ENCODE measurements at regions not wholly inside any gene's neighbourhood (a gene's known extent, or its start where the extent isn't known, plus 50 kb on each side); places are given as distances from the start of the nearest gene placed in this dataset.
A peak's percentile ranks its signal among the peaks of the same experiment; 100 is the strongest.

DNA sequence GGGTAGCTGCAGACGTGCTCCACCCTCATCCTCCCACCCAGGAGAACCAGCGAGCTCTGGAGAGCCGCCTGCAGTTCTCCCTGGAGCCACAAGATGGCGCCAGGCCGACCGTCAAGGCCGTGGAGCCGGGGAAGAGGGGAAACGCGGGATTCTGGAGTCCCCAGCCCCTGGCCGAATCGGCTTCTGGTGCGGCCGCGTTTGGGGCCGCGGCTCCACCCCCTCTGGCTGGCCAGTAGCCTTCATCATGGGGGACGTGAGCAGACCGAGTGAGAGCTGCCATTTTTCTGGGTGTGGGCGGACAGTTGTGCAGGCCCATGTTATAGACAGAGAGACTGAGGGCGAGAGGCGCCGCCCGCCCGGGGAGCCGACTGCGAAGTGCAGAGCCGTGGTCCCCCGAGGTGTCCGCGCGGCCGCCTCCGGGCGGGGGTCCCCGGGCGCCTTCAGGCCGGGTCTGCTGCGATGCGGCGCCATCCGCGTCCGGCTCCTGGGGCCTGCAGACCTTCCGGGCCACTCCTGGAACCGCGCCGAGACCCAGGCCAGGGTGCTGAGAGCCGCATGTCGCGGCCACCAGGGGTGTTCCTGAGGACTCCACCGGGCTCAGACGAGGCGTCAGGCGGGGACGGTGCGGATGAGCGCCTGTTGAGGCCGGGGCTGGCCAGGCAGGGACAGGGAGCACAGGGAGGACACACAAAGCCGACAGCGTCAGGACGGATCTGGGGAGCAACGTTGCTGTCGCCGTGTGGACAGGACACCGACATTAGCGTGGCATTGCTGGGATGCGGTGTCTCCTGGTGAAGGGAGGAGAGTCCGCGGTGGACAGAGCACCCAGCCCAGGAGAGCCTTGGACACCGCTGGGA, 418.2 kb upstream of the HS6ST1 start:
- no peaks in the 10 kb centered on the region for H3K27me3 ChIP-seq (ENCODE audit: insufficient read depth, low read length)
- H3K9me3 ChIP-seq (ENCODE audit: low read length), result peaks cover 8% of the 10 kb centered on the region
- no peak overlapping the region for H3K4me3 ChIP-seq (ENCODE audit: low read length)
- H3K4me1 ChIP-seq (ENCODE audit: insufficient read depth, low read length), result no peaks in the 10 kb centered on the region
- H3K36me3 ChIP-seq (ENCODE audit: insufficient read depth, low read length), result no peaks in the 10 kb centered on the region
- no peak overlapping the region for H2AFZ ChIP-seq (ENCODE audit: low read depth, low read length)

DNA sequence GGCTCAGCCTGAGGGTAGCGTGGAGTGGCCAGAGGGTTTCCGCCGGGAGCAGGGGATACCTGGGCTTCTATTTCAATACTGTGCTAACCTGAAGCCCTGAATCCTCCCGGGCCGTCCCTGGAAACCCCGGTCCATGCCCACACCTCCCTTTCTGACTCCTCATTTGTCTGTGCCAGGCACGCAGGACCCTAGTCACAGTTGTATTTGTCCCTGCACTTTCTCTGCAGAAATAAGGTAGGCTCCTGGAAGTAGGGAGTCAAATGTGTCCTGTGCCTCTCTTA, 418.8 kb upstream of the HS6ST1 start:
- H3K9me3 ChIP-seq (ENCODE audit: low read length), result peaks cover 6% of the 10 kb centered on the region
- no peaks in the 10 kb centered on the region for H3K4me1 ChIP-seq (ENCODE audit: insufficient read depth, low read length)
- no peaks in the 10 kb centered on the region for H3K27me3 ChIP-seq (ENCODE audit: insufficient read depth, low read length)
- no peaks in the 10 kb centered on the region for H3K36me3 ChIP-seq (ENCODE audit: insufficient read depth, low read length)
- H2AFZ ChIP-seq (ENCODE audit: low read depth, low read length), result no peak overlapping the region
- no peak overlapping the region for H3K4me3 ChIP-seq (ENCODE audit: low read length)

DNA sequence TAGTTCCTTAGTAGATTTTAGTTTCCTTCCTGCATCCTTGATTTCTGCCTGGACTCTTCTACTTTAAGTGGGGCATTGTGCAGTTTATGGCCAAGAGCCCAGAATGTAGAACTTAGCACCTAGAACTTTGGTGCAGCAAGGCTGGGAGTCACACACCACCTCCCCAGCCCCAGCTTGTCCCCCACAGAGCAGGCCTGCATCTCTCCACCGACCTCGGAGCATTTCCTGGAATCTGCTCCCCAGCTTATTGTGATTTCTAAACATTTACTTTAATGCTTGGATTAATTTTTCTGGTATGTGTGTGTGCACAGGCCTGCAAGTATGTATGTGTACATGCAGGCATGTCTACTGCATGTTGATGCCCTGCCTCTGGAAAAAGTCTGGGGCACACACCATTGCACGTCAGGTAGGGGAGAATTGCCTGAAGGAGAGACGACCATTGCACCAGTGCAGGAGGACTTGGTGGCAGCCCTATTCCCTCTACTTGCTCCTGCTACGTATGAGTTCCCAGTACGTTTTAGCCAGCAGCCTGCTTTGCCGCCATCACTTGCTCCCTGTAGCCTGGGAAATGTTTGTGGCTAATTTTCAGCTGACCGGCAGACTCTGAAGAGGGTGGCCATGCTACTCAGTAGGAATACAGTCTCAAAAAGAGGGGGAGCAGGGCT, 419.9 kb upstream of the HS6ST1 start:
- Histone ChIP-seq H3K9me3 (ENCODE audit: low read length) (peaks cover 3% of the 10 kb centered on the region), H3K4me3 (ENCODE audit: low read length) (no peak overlapping the region), H2AFZ (ENCODE audit: low read depth, low read length) (no peak overlapping the region), H3K36me3 (ENCODE audit: insufficient read depth, low read length) (no peaks in the 10 kb centered on the region), H3K4me1 (ENCODE audit: insufficient read depth, low read length) (no peaks in the 10 kb centered on the region), H3K27me3 (ENCODE audit: insufficient read depth, low read length) (no peaks in the 10 kb centered on the region)

DNA sequence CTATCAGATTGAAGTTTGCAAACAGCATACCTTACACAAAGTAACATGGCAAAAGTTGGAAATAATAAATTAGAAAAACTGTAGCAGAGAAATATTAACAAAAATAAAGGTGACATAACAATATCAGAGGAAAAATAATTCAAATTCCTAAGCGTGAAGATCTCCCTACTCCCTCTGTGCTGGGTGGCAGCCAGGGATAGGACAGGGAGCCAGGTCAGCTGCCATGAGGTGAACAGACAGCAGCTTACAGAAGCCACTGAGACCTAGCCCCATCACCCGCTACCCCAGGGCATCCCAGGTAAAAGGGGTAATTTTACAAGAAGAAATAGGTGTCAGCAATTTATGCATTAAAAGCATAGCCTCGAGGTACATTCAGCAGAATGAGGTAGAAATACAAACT, 423.8 kb upstream of the HS6ST1 start:
- Histone ChIP-seq H3K4me1 (ENCODE audit: insufficient read depth, low read length) (no peaks in the 10 kb centered on the region), H2AFZ (ENCODE audit: low read depth, low read length) (no peak overlapping the region), H3K9me3 (ENCODE audit: low read length) (peaks cover 3% of the 10 kb centered on the region), H3K36me3 (ENCODE audit: insufficient read depth, low read length) (no peaks in the 10 kb centered on the region), H3K27me3 (ENCODE audit: insufficient read depth, low read length) (no peaks in the 10 kb centered on the region), H3K4me3 (ENCODE audit: low read length) (no peak overlapping the region)

DNA sequence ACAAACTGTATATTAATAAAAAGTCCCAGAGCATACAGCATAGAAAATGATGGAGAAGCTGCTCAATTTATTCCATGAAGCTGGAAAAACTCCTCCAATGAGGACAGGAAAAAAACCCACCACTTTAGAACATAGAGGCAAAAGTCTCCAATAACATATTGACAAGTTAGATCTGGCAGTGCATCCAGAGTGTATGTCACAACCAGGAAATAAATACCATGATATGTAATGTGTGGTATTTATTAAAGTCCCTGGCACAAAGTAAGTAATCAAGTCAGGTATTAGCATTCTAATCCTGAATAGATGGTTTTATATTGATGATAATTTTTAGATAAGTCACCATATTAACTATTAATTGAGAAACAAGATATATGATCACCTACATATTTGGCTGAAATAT, 427.3 kb upstream of the HS6ST1 start:
- Histone ChIP-seq H3K4me1 (ENCODE audit: insufficient read depth, low read length) (no peaks in the 10 kb centered on the region), H3K9me3 (ENCODE audit: low read length) (no peaks in the 10 kb centered on the region), H3K4me3 (ENCODE audit: low read length) (no peak overlapping the region), H3K36me3 (ENCODE audit: insufficient read depth, low read length) (no peaks in the 10 kb centered on the region), H3K27me3 (ENCODE audit: insufficient read depth, low read length) (no peaks in the 10 kb centered on the region), H2AFZ (ENCODE audit: low read depth, low read length) (no peak overlapping the region)

DNA sequence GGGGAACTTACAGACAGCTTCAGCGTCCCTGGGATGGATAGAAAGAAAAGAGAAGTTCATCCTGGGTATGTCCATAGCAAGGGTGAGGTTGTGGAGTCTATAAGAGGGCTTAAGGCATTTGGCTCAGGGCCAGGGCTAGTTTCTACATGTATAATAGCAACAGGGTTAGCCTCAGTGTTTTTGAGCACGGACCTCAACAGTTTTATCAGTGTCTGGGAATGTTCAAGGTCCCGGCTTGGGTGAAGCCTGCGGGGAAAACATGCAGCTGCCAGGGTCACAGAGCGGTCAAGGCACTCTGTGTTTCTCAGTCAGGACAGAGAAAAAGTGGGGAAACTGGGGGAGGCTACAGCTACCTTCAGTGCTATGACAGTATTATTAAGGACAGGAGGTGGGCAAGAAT, 427.7 kb upstream of the HS6ST1 start:
- Histone ChIP-seq H3K9me3 (ENCODE audit: low read length) (no peaks in the 10 kb centered on the region), H3K27me3 (ENCODE audit: insufficient read depth, low read length) (no peaks in the 10 kb centered on the region), H3K4me3 (ENCODE audit: low read length) (no peak overlapping the region), H3K36me3 (ENCODE audit: insufficient read depth, low read length) (no peaks in the 10 kb centered on the region), H2AFZ (ENCODE audit: low read depth, low read length) (no peak overlapping the region), H3K4me1 (ENCODE audit: insufficient read depth, low read length) (no peaks in the 10 kb centered on the region)

DNA sequence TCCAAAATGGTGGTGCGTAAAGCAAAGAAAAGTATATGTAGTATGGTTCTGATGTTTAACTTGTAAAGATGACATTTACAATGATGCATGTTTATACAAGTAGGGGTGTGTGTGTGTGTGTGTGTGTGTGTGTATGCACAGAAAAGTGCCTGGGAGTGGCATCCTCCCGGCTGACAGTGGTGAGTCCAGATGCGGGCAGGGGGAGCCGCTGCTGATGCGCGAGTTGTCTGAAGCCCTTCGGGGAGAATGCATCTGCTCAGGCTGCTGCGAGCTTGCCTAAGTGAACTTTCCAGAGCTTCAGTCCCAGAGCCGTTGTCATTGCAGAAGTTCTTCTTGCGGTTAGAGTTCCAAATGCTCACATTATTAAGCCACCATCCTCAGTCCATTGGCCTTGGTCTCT, 429.7 kb upstream of the HS6ST1 start:
- H3K27me3 ChIP-seq (ENCODE audit: insufficient read depth, low read length), result no peaks in the 10 kb centered on the region
- no peaks in the 10 kb centered on the region for H3K9me3 ChIP-seq (ENCODE audit: low read length)
- peaks cover 5% of the 10 kb centered on the region for H3K4me1 ChIP-seq (ENCODE audit: insufficient read depth, low read length)
- H3K36me3 ChIP-seq (ENCODE audit: insufficient read depth, low read length), result no peaks in the 10 kb centered on the region
- H2AFZ ChIP-seq (ENCODE audit: low read depth, low read length), result no peak overlapping the region
- H3K4me3 ChIP-seq (ENCODE audit: low read length), result no peak overlapping the region

DNA sequence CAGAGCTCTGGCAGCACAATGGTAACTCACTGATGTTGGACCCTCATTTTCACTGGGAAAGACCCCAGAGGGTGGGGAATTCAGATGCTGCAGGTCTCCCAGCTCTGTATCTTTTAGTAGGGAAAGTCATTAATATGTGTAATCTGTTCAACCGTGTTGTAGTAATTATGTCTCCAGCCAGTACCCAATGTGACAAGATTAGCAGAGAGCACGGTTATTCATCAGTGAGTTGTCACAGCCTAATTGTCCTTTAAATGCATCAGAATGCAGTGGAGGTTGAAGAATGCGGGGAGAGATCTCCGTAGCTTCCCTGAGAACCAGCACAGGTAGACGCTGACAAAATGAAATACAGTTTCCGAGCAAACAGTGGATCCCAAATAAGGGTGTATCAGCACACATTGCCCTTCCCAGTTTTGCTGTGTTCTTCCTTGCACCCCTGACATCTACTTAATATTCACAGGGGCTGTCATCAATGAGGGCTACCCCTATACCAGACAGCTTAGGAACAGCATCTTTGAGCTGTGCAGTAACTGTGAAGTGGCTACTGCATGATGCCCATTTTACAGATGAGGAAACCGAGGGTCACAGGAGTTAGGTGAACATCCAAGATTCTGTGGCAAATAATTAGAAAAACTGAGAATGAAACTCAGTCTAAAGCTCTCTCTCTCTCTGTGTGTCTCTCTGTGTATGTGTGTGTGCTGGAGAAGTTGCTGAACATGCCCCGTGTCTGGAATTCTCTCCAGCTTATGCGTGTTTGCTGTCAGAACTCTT, 430.4 kb upstream of the HS6ST1 start:
- Histone ChIP-seq H3K36me3 (ENCODE audit: insufficient read depth, low read length) (no peaks in the 10 kb centered on the region), H3K9me3 (ENCODE audit: low read length) (no peaks in the 10 kb centered on the region), H3K4me1 (ENCODE audit: insufficient read depth, low read length) (peaks cover 9% of the 10 kb centered on the region), H3K4me3 (ENCODE audit: low read length) (no peak overlapping the region), H2AFZ (ENCODE audit: low read depth, low read length) (no peak overlapping the region), H3K27me3 (ENCODE audit: insufficient read depth, low read length) (no peaks in the 10 kb centered on the region)

DNA sequence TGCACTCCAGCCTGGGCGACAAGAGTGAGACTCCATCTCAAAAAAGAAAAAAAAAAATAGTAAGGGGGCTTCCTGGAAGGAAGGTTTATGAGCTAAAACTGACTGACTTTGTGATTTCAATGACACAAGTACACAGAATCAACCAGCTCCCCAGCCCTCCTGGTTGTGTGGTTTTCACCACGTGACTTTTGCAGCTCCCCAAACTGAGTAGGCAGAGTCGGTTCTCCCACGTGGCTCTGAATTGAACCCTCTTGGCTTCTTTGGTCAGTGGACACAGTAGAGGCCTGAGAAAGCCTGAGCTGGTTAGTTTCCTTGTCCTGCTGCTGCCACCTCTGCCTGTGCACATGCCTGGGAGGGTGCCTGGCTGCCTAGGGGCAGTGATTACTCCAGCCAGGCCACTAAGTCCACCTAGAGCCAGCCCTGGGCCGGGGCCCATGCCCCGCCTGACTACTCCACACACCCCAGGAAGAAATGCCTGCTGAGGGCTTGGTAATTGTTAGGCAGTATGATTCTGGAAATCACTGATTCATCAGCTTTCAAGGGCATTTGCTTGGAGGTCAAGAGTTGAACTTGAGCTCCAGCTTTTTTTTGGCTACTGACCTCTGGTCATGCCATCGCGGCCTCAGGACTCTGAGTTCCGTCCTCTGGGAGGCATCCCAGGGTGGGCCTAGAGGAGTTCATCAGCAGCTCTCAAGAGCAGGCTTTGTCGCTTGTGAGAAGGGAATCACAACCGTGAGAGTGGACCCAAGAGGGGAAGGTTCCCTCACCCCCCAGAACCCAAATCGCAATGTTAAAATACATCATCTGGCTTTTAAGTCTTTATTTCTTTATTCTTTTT, 431.9 kb upstream of the HS6ST1 start:
- no peaks in the 10 kb centered on the region for H3K27me3 ChIP-seq (ENCODE audit: insufficient read depth, low read length)
- no peaks in the 10 kb centered on the region for H3K9me3 ChIP-seq (ENCODE audit: low read length)
- no peak overlapping the region for H3K4me3 ChIP-seq (ENCODE audit: low read length)
- peaks cover 9% of the 10 kb centered on the region for H3K4me1 ChIP-seq (ENCODE audit: insufficient read depth, low read length)
- no peak overlapping the region for H2AFZ ChIP-seq (ENCODE audit: low read depth, low read length)
- H3K36me3 ChIP-seq (ENCODE audit: insufficient read depth, low read length), result no peaks in the 10 kb centered on the region

DNA sequence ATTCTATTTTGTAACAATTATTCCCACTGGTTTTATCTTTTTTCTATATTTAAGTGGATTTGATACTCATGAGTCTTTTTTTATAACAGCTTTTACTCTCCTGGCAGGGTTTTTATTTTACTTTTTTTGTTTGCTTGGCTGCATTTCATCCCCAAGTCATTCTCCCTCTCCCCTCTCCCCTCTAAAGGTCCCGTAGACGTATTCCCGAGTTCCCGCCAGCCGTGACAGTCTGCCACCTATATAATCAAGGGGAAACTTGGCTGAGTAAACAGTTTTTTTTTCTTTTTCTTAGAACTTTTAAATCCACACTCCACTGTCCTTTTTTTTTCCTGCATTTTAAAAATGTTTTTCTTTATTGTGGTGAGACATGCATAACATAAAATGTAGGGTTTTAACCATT, 433.1 kb upstream of the HS6ST1 start:
- Histone ChIP-seq H3K9me3 (ENCODE audit: low read length) (no peaks in the 10 kb centered on the region), H2AFZ (ENCODE audit: low read depth, low read length) (no peak overlapping the region), H3K4me3 (ENCODE audit: low read length) (no peak overlapping the region), H3K27me3 (ENCODE audit: insufficient read depth, low read length) (no peaks in the 10 kb centered on the region), H3K36me3 (ENCODE audit: insufficient read depth, low read length) (no peaks in the 10 kb centered on the region), H3K4me1 (ENCODE audit: insufficient read depth, low read length) (peaks cover 9% of the 10 kb centered on the region)

DNA sequence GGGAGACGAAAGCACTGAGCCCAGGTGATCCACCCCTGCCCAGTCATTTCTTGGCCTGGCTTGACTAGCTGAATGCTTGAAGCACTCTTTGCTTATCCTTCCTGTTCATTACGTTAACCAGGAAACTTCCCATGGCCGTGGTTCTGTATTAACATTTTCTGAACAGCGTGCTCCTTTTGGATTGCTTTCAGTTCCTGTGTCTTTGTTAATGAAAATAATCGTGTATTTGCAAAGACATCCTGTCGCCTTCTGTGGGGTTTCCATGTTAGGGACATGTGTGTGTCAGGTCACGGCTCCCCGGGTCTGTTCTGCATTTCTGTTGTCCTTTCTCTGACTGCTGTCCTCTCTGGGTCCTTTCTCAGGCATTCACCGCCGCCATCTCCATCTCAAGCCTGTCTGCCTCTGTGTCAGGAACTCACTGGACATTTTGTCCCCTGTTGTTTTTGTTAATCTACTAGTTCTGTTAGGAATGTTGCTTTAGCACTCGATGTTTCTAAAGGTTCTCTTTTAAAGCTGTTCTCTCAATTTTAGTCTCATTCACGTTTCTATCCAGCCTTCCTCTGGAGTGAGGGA, 434.1 kb upstream of the HS6ST1 start:
- H3K4me1 ChIP-seq (ENCODE audit: insufficient read depth, low read length), result peaks cover 9% of the 10 kb centered on the region
- no peak overlapping the region for H3K4me3 ChIP-seq (ENCODE audit: low read length)
- peaks cover 2% of the 10 kb centered on the region for H3K9me3 ChIP-seq (ENCODE audit: low read length)
- peak overlapping the region; percentile 63 for H2AFZ ChIP-seq (ENCODE audit: low read depth, low read length)
- H3K27me3 ChIP-seq (ENCODE audit: insufficient read depth, low read length), result no peaks in the 10 kb centered on the region
- H3K36me3 ChIP-seq (ENCODE audit: insufficient read depth, low read length), result no peaks in the 10 kb centered on the region

DNA sequence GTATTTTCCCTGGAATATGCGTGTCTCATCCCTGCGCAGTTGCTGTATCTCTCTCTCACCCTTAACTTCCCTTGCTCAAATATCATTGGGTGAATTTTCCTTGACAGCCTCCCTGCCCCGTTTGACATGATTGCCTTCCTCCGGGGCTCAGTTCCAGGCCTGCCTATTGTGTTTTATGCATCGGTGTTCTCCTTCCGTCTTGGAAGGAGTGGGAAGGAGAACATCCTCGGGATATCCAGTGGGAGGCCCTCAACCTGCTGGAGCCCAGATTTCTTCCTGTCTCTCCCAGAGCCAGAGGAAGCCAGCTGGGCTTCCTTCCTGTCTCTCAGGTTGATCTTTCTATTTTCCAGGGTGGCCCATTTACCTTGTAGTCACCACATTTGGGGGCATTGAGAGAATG, 434.7 kb upstream of the HS6ST1 start:
- Histone ChIP-seq H3K4me1 (ENCODE audit: insufficient read depth, low read length) (peaks cover 9% of the 10 kb centered on the region), H2AFZ (ENCODE audit: low read depth, low read length) (peak overlapping the region; percentile 63), H3K9me3 (ENCODE audit: low read length) (peaks cover 2% of the 10 kb centered on the region), H3K27me3 (ENCODE audit: insufficient read depth, low read length) (no peaks in the 10 kb centered on the region), H3K36me3 (ENCODE audit: insufficient read depth, low read length) (no peaks in the 10 kb centered on the region), H3K4me3 (ENCODE audit: low read length) (no peak overlapping the region)
